ENCODE measurements at regions not wholly inside any gene's neighbourhood (a gene's known extent, or its start where the extent isn't known, plus 50 kb on each side); places are given as distances from the start of the nearest gene placed in this dataset.

DNA sequence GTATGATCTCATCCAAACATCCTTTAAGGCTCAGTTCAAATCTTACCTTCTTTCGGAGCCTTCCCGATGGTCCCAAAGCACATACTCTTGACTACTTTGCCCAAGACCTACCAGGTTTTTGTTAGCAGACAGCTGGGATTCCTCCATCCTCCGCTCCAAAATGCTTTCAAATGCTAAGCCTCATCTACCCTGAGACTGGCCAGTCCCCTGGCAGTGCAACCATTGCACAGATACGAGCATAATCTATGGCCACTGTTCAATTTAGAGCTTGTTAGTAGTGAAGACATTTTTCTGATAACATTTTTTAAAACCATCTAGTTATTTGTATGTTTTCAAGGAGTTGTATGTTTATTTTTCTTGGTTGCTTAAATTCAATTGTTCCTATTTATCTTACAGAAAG, 264.4 kb upstream of the NR2F2 start:
- Histone ChIP-seq H3K9me3 (no peaks in the 10 kb centered on the region), H3K27ac (no peak overlapping the region), H3K4me3 (no peak overlapping the region), H3K27me3 (no peaks in the 10 kb centered on the region), H3K36me3 (no peaks in the 10 kb centered on the region), H3K4me1 (no peaks in the 10 kb centered on the region)
- TF ChIP-seq CTCF (IDR thresholded peaks at IDR 0.05) (no peak), POLR2A (IDR thresholded peaks at IDR 0.05) (no peak)
- intact Hi-C loops (cut with DNase I), result no loop called here
- DNase-seq, result no peak
- 80 to 81% methylated on average over 4 of the region's 4 CpGs for WGBS, 2 donors

DNA sequence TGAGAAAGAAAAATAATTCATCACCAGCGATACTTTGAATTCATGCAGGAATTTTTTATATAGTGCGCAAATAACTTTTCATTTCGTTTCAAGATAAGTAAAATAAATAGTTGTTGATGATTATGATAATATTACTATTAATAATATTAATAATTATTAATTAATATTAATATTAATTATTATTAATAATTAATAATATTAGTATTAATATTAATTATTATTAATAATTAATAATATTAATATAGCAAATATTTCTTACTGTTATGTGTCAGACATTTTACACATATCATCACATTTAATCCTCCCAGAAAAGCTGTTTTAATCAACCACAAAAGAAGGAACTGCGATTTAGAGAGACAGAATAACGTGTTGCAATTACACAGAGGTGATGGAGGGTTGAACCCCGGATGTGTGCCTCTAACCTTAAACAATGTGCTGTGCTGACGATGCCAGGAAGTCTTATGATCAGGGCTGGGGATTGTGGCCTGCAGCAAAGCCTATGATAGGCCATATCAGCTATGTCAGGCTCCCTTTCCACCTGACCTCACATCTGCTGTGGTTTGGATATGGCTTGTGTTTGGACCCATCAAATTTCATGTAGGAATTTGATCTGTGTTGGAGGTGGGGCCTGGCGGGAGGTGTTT, 263.5 kb upstream of the NR2F2 start:
- 79 to 82% methylated on average over 8 of the region's 8 CpGs for WGBS, 2 donors
- intact Hi-C loops (cut with DNase I), result no loop called here

GRCh38 chr15:96067677-96068076, 262.8 kb upstream of the NR2F2 start:
- H3K27ac ChIP-seq, result no peak overlapping the region
- H3K36me3 ChIP-seq, result no peaks in the 10 kb centered on the region
- H3K4me1 ChIP-seq, result no peaks in the 10 kb centered on the region
- no peak for TF ChIP-seq POLR2A (IDR thresholded peaks at IDR 0.05)
- no peak for TF ChIP-seq CTCF (IDR thresholded peaks at IDR 0.05)
- no peak overlapping the region for H3K4me3 ChIP-seq
- DNase-seq, result no peak
- H3K27me3 ChIP-seq, result no peaks in the 10 kb centered on the region
- intact Hi-C loops (cut with DNase I), result no loop called here
- H3K9me3 ChIP-seq, result no peaks in the 10 kb centered on the region
- 92 to 94% methylated on average over 2 of the region's 2 CpGs for WGBS, 2 donors

More for the DNA sequence above, 263.5 kb upstream of the NR2F2 start:
- Histone ChIP-seq H3K4me3 (no peak overlapping the region), H3K9me3 (no peaks in the 10 kb centered on the region), H3K4me1 (no peaks in the 10 kb centered on the region), H3K27me3 (no peaks in the 10 kb centered on the region), H3K27ac (no peak overlapping the region), H3K36me3 (no peaks in the 10 kb centered on the region)
- TF ChIP-seq POLR2A (IDR thresholded peaks at IDR 0.05) (no peak), CTCF (IDR thresholded peaks at IDR 0.05) (no peak)
- DNase-seq, result no peak

GRCh38 chr15:96068897-96069296, 261.6 kb upstream of the NR2F2 start:
- no peaks in the 10 kb centered on the region for H3K9me3 ChIP-seq
- no peak for TF ChIP-seq CTCF (IDR thresholded peaks at IDR 0.05)
- TF ChIP-seq POLR2A (IDR thresholded peaks at IDR 0.05), result no peak
- H3K4me1 ChIP-seq, result no peaks in the 10 kb centered on the region
- intact Hi-C loops (cut with DNase I), result no loop called here
- no peak for DNase-seq
- no peaks in the 10 kb centered on the region for H3K36me3 ChIP-seq
- H3K27me3 ChIP-seq, result no peaks in the 10 kb centered on the region
- H3K27ac ChIP-seq, result no peak overlapping the region
- H3K4me3 ChIP-seq, result no peak overlapping the region
- WGBS, 2 donors, result 79 to 81% methylated on average over 3 of the region's 3 CpGs

DNA sequence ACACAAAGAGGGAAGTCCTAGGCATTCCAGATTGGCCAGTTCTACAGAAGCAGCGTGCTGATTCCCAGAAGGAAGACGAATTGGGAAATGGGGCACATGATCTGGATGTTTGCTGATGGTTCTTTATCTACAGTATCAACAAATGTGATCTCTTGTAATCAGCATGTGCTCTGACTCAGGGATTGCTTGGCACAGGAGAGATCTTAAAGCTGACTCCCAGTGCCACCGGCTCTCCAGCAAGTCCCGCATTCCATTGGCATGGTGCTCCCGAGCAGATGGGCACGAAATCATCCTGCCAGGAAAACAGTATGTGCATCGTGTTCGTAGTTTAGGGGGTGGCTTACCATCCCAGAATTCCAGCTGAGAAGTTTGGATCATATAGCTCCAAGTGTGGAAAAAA, 259.9 kb upstream of the NR2F2 start:
- Histone ChIP-seq H3K4me3 (no peak overlapping the region), H3K27me3 (no peaks in the 10 kb centered on the region), H3K36me3 (no peaks in the 10 kb centered on the region), H3K27ac (no peak overlapping the region), H3K4me1 (no peaks in the 10 kb centered on the region), H3K9me3 (no peaks in the 10 kb centered on the region)
- 68 to 83% methylated on average over 8 of the region's 8 CpGs for WGBS, 2 donors
- intact Hi-C loops (cut with DNase I), result no loop called here
- TF ChIP-seq CTCF (IDR thresholded peaks at IDR 0.05) (no peak), POLR2A (IDR thresholded peaks at IDR 0.05) (no peak)
- DNase-seq, result no peak
